ENCODE measurements at regions not wholly inside any gene's neighbourhood (a gene's known extent, or its start where the extent isn't known, plus 50 kb on each side); places are given as distances from the start of the nearest gene placed in this dataset.
"Not testable (repeated sequence)": the region's sequence is repeated elsewhere in the genome, so short reads cannot be mapped to it uniquely, and the experiment has no call there.

- no peak for DNase-seq (ENCODE audit: low read depth)
Measured at GRCh38 chr3:159727506-159727905, 261.1 kb upstream of the IL12A start.

- DNase-seq (ENCODE audit: low read depth): no peak
Measured at GRCh38 chr3:159731254-159731653, 257.4 kb upstream of the IL12A start.

GRCh38 chr3:159732172-159733111, 256.2 kb upstream of the IL12A start:
- peak; percentile 61 for DNase-seq (ENCODE audit: low read depth)

GRCh38 chr3:159733194-159733860, 255.3 kb upstream of the IL12A start:
- peak; percentile 74 for DNase-seq (ENCODE audit: low read depth)

DNA sequence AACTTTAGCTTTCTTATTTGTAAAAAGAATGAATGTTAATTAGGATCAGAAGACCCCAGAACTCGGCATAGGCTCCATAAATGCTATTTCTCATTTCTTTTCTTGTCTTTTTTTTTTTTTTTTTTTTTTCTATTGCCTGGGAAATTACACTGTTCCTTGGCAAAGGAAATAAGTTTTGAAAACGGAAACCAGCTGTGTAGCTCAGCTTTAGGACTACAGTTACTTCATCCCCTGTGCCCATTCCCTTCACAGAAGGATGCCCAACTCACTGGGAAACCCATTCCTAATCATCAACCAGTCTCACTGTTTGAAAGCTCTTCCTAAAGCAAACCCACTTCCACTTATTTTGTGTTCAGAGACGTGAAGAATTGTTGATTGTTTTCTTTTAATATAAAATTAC, 254.0 kb upstream of the IL12A start:
- no peak for DNase-seq (ENCODE audit: low read depth)

GRCh38 chr3:159739166-159739565, 249.5 kb upstream of the IL12A start:
- no peak for DNase-seq (ENCODE audit: low read depth)

DNA sequence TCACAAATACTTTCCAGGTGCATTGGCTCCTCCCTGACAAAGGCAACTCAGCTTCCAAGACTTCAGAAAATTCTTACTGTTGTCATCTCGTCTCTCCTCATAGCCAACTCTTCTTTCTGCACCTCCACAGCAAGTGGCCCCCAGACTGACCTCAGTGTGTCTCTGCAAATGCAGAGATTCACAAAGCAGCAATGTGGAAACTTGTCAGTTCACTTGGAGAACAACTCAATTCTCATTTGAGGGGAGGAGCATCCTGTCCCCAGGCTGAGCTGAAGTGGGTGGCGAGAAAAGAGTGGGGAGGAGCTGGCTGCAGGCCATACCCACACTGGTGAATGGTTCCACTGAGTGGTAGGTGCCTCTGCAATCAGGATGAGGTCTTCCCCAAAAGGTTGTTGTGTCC, 248.7 kb upstream of the IL12A start:
- DNase-seq (ENCODE audit: low read depth): no peak

DNA sequence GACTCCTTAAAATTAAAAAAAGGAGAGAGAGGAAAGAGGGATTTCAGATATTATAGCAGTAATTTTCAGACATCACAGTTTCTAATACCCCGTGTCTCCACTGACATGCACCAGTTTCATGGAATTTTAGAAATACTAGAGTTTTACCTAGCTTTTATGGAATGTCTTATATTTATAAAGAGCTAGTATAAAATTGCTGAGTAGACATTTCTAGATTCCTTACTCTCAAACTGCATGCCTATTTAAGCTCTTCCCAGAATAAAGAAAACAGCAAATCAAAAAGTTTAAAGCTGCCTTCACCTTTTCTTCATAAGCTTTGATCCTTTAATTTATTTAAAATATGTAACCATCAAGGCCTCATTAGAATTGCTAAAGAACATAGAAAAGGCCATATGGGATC, 247.4 kb upstream of the IL12A start:
- DNase-seq (ENCODE audit: low read depth): no peak

DNA sequence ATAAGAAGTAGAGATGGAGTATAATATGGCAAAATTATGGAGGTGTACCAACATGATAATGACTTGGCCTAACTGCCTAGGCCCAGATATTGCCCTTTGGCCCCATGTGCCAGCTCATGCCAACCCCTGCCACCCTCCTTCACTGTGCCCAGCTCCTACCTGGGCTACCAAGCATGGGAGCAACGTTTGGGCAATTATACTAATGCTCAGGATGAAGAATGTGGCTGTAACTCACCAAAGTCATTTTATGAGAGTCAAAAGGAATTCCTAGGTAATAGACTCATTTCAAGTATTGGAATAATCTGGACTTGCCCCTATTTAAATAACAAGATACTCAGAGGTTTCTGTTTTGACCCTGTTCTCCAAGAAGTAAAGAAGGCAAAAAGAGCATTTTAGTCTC, 240.2 kb upstream of the IL12A start:
- no peak for DNase-seq (ENCODE audit: low read depth)

DNA sequence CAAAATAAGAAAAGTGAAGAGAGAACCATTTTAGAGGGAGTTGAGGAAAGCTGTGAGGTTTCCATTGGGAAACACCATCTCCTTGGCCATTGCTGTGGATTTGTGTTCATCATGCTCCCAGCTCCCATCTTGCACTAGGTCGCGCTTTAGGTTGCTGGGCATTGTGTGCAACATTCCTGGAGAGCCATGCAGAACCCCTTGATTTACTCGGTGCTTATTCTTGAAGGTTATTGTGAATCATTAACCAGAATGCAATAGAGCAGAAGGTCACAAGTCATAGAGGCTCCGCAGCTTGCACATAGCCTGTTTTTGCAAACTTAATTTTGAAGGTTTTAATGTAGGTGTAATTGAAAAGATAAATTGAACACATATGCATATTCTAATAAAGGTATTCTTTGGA, 239.2 kb upstream of the IL12A start:
- DNase-seq (ENCODE audit: low read depth): no peak

DNA sequence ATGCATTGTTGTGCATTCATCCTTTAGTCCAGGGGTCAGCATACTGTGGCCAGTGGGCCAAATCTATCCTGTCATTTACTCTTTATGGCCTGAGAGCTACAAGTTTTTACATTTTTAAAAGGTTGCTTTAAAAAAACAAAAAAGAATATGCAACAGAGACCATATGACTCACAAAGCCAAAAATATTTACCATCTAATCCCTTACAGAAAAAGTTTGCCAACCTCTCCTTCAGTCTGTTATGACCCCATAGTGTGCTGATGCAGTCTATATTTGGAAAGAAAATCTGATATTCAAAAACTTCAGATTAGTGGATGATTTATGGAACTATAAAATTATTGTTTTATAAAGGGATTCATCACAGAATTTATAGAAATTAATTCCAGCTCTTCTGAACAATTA, 237.5 kb upstream of the IL12A start:
- DNase-seq (ENCODE audit: low read depth): no peak

DNA sequence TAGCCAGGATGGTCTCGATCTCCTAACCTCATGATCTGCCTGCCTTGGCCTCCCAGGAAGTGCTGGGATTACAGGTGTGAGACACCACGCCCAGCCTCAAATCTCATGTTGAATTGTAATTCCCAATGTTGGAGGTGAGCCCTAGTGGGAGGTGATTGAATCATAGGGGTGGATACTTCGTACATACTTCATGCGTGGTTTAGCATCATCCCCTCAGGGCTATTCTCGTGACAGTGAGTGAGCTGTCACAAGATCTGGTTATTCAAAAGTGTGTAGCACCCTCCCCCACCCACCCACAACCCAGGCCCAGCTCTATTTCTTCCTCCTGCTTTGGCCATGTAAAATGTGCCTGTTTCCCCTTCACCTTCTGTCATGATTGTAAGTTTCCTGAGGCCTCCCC, 236.9 kb upstream of the IL12A start:
- DNase-seq (ENCODE audit: low read depth): no peak

GRCh38 chr3:159756279-159757207, 232.1 kb upstream of the IL12A start:
- DNase-seq (ENCODE audit: low read depth): not testable (repeated sequence)

GRCh38 chr3:159757341-159758060, 231.1 kb upstream of the IL12A start:
- DNase-seq (ENCODE audit: low read depth): no peak

GRCh38 chr3:159760046-159760445, 228.6 kb upstream of the IL12A start:
- DNase-seq (ENCODE audit: low read depth): no peak

GRCh38 chr3:159761369-159761768, 227.3 kb upstream of the IL12A start:
- DNase-seq (ENCODE audit: low read depth): no peak

GRCh38 chr3:159761848-159762635, 226.6 kb upstream of the IL12A start:
- no peak for DNase-seq (ENCODE audit: low read depth)

- DNase-seq (ENCODE audit: low read depth): peak; percentile 75
Measured at GRCh38 chr3:159763011-159763601, 225.5 kb upstream of the IL12A start.

- no peak for DNase-seq (ENCODE audit: low read depth)
Measured at GRCh38 chr3:159763602-159764489, 224.8 kb upstream of the IL12A start.

Measured in non-pigmented ciliary epithelial cell (primary cell).